ENCODE measurements at regions not wholly inside any gene's neighbourhood (a gene's known extent, or its start where the extent isn't known, plus 50 kb on each side); places are given as distances from the start of the nearest gene placed in this dataset.
A peak's percentile ranks its signal among the peaks of the same experiment; 100 is the strongest.

- 93 to 99% methylated on average over 3 of the region's 3 CpGs for WGBS, 2 donors
- intact Hi-C loops (cut with DNase I): no loop called here
Measured at GRCh38 chr12:90000721-90001120, 292.1 kb upstream of the ATP2B1 start.

GRCh38 chr12:89999699-90000505 is 291.3 kb upstream of the ATP2B1 start:
- DNase-seq (no peak), ATAC-seq (peak in 1 of 8 donors; percentile 37)
- Histone ChIP-seq H3K4me3 (no peak overlapping the region), H3K36me3 (no peaks in the 10 kb centered on the region), H3K27me3 (no peaks in the 10 kb centered on the region), H3K9me3 (no peaks in the 10 kb centered on the region), H3K4me1 (peaks cover 0 to 6% (median 0%) of the 10 kb centered on the region in 9 donors), H3K27ac (no peak overlapping the region)
- intact Hi-C loops (cut with DNase I): no loop called here
- TF ChIP-seq CTCF (IDR thresholded peaks at IDR 0.05): no peak
- WGBS, 2 donors: 47 to 52% methylated on average over 2 of the region's 2 CpGs

More at GRCh38 chr12:90000721-90001120, 292.1 kb upstream of the ATP2B1 start:
- ATAC-seq: no peak
- H3K4me1 ChIP-seq: no peaks in the 10 kb centered on the region
- H3K4me3 ChIP-seq: no peak overlapping the region
- no peak for TF ChIP-seq CTCF (IDR thresholded peaks at IDR 0.05)
- H3K27ac ChIP-seq: no peak overlapping the region
- no peaks in the 10 kb centered on the region for H3K9me3 ChIP-seq
- no peaks in the 10 kb centered on the region for H3K36me3 ChIP-seq
- DNase-seq: no peak
- no peaks in the 10 kb centered on the region for H3K27me3 ChIP-seq

GRCh38 chr12:89995870-89996269 is 287.2 kb upstream of the ATP2B1 start:
- H3K4me3 ChIP-seq: no peak overlapping the region
- intact Hi-C loops (cut with DNase I): no loop called here
- H3K27me3 ChIP-seq: no peaks in the 10 kb centered on the region
- no peaks in the 10 kb centered on the region for H3K9me3 ChIP-seq
- H3K27ac ChIP-seq: no peak overlapping the region
- no peak for TF ChIP-seq CTCF (IDR thresholded peaks at IDR 0.05)
- 62 to 73% methylated on average over 1 of the region's 1 CpG for WGBS, 2 donors
- ATAC-seq (no peak), DNase-seq (no peak)
- no peaks in the 10 kb centered on the region for H3K36me3 ChIP-seq
- peaks cover 0 to 16% (median 0%) of the 10 kb centered on the region in 9 donors for H3K4me1 ChIP-seq

- intact Hi-C loops (cut with DNase I): loop anchor here in 1 of 10 donors (5.0 kb wide), 1 partner anchor 1293 kb away; no protein-coding TSS in a partner anchor
- Histone ChIP-seq H3K9me3 (no peaks in the 10 kb centered on the region), H3K27ac (no peak overlapping the region), H3K4me1 (peaks cover 0 to 16% (median 0%) of the 10 kb centered on the region in 9 donors), H3K36me3 (no peaks in the 10 kb centered on the region), H3K4me3 (no peak overlapping the region), H3K27me3 (no peaks in the 10 kb centered on the region)
- 86 to 97% methylated on average over 1 of the region's 1 CpG for WGBS, 2 donors
- TF ChIP-seq CTCF (IDR thresholded peaks at IDR 0.05): no peak
- DNase-seq: no peak
- ATAC-seq: no peak
Measured at GRCh38 chr12:89994911-89995310, 286.3 kb upstream of the ATP2B1 start.

All from heart right ventricle (tissue), 16 donors.